ENCODE measurements at regions not wholly inside any gene's neighbourhood (a gene's known extent, or its start where the extent isn't known, plus 50 kb on each side); places are given as distances from the start of the nearest gene placed in this dataset.
"Not testable (repeated sequence)": the region's sequence is repeated elsewhere in the genome, so short reads cannot be mapped to it uniquely, and the experiment has no call there.

- no peak overlapping the region for H3K4me3 ChIP-seq (ENCODE audit: low read depth, poor library complexity, severe bottlenecking)
- WGBS, 2 donors = 81 to 87% methylated on average over 5 of the region's 5 CpGs
- DNase-seq (ENCODE audit: low spot score in 2 of 2) = no peak
- TF ChIP-seq POLR2A (IDR thresholded peaks at IDR 0.05) (no peak), CTCF (IDR thresholded peaks at IDR 0.05) (no peak)
- intact Hi-C loops (cut with DNase I; ENCODE audit: low total_unique reads) = no loop called here
These were observed 151.5 kb upstream of the GOT2 start for GRCh38 chr16:58885528-58886170.

GRCh38 chr16:58884141-58884540 is 150.0 kb upstream of the GOT2 start:
- no peak overlapping the region for H3K4me3 ChIP-seq (ENCODE audit: low read depth, poor library complexity, severe bottlenecking)
- no peak for TF ChIP-seq CTCF (IDR thresholded peaks at IDR 0.05)
- TF ChIP-seq POLR2A (IDR thresholded peaks at IDR 0.05) = no peak
- intact Hi-C loops (cut with DNase I; ENCODE audit: low total_unique reads) = no loop called here
- DNase-seq (ENCODE audit: low spot score in 2 of 2) = no peak

GRCh38 chr16:58883131-58883530 is 149.0 kb upstream of the GOT2 start:
- TF ChIP-seq CTCF (IDR thresholded peaks at IDR 0.05) (no peak), POLR2A (IDR thresholded peaks at IDR 0.05) (no peak)
- 80 to 82% methylated on average over 3 of the region's 3 CpGs for WGBS, 2 donors
- intact Hi-C loops (cut with DNase I; ENCODE audit: low total_unique reads) = no loop called here
- no peak for DNase-seq (ENCODE audit: low spot score in 2 of 2)
- H3K4me3 ChIP-seq (ENCODE audit: low read depth, poor library complexity, severe bottlenecking) = no peak overlapping the region

- DNase-seq (ENCODE audit: low spot score in 2 of 2) = no peak
- WGBS, 2 donors = 84 to 88% methylated on average over 5 of the region's 5 CpGs
These were observed 148.2 kb upstream of the GOT2 start for GRCh38 chr16:58882292-58882691.

GRCh38 chr16:58878641-58879040 is 144.5 kb upstream of the GOT2 start:
- DNase-seq (ENCODE audit: low spot score in 2 of 2); intact Hi-C loops (cut with DNase I; ENCODE audit: low total_unique reads); H3K4me3 ChIP-seq (ENCODE audit: low read depth, poor library complexity, severe bottlenecking): not testable (repeated sequence)
- 91 to 93% methylated on average over 11 of the region's 11 CpGs for WGBS, 2 donors

More at GRCh38 chr16:58882292-58882691, 148.2 kb upstream of the GOT2 start:
- intact Hi-C loops (cut with DNase I; ENCODE audit: low total_unique reads) = no loop called here
- TF ChIP-seq CTCF (IDR thresholded peaks at IDR 0.05) (no peak), POLR2A (IDR thresholded peaks at IDR 0.05) (no peak)
- no peak overlapping the region for H3K4me3 ChIP-seq (ENCODE audit: low read depth, poor library complexity, severe bottlenecking)

GRCh38 chr16:58866935-58867334 is 132.8 kb upstream of the GOT2 start:
- TF ChIP-seq CTCF (IDR thresholded peaks at IDR 0.05) (no peak), POLR2A (IDR thresholded peaks at IDR 0.05) (no peak)
- no peak for DNase-seq (ENCODE audit: low spot score in 2 of 2)
- no peak overlapping the region for H3K4me3 ChIP-seq (ENCODE audit: low read depth, poor library complexity, severe bottlenecking)
- intact Hi-C loops (cut with DNase I; ENCODE audit: low total_unique reads) = no loop called here
- 48 to 69% methylated on average over 3 of the region's 3 CpGs for WGBS, 2 donors

All from lower leg skin (tissue), 4 donors.